PC-9 (cell line): ENCODE measurements at regions not wholly inside any gene's neighbourhood (a gene's known extent, or its start where the extent isn't known, plus 50 kb on each side); places are given as distances from the start of the nearest gene placed in this dataset.

ENCODE experiments used
- BruUV-seq: library from RNA; stranded (reverse); fragments of 400-500 nt; replicated peaks from 2 replicates; lab custom pipeline; 2021; lab: Mats Ljungman, UMichigan
- CTCF ChIA-PET: fragments of 300-600 bp; sonication (Branson Sonifier 250); formaldehyde crosslinking; loops from one replicate; lab custom pipeline; 2022; ENCODE audit warnings: antibody characterized with exemption; lab: Charles Lee
- POLR2A ChIA-PET: fragments of 300-600 bp; sonication (Branson Sonifier 250); formaldehyde crosslinking; loops from one replicate; lab custom pipeline; 2022; ENCODE audit warnings: antibody characterized with exemption; ENCODE audit not compliant: unreplicated experiment; lab: Charles Lee
- DNase-seq, 2 experiments: peaks; one replicate each; pipeline versions ENCODE4 v3.0.0 to v3.0.0-alpha.2; 2015 to 2022; ENCODE audit warnings: mixed read lengths in 1 of 2
- H2AFZ ChIP-seq: fragments of 200-600 bp; sonication (generic); 2 replicates; pipeline ENCODE4 v1.8.1; 2017; ENCODE audit warnings: antibody characterized with exemption
- H3F3A ChIP-seq: fragments of 200-600 bp; sonication (generic); 2 replicates; pipeline ENCODE4 v1.8.1; 2017; ENCODE audit warnings: antibody characterized with exemption, mild to moderate bottlenecking, low read depth; ENCODE audit not compliant: insufficient read depth
- H3K27ac ChIP-seq: fragments of 200-600 bp; sonication (generic); 2 replicates; pipeline ENCODE4 v1.6.1; 2016; ENCODE audit warnings: mixed run types
- H3K27me3 ChIP-seq: fragments of 200-600 bp; sonication (generic); 2 replicates; pipeline ENCODE4 v1.6.1; 2016; ENCODE audit warnings: low read depth, mixed run types; ENCODE audit not compliant: insufficient read depth
- H3K36me3 ChIP-seq: fragments of 200-600 bp; sonication (generic); 2 replicates; pipeline ENCODE4 v1.6.1; 2016; ENCODE audit warnings: low read depth, mixed run types
- H3K4me1 ChIP-seq: fragments of 200-600 bp; sonication (generic); replicated peaks from 2 replicates; pipeline ENCODE4 v1.6.1; 2016; ENCODE audit warnings: mixed run types; ENCODE audit not compliant: insufficient read depth
- H3K4me2 ChIP-seq: fragments of 200-600 bp; sonication (generic); 2 replicates; pipeline ENCODE4 v1.6.1; 2017; ENCODE audit warnings: mixed run types
- H3K4me3 ChIP-seq: fragments of 200-600 bp; sonication (generic); 2 replicates; pipeline ENCODE4 v1.6.1; 2016; ENCODE audit warnings: mixed run types
- H3K79me2 ChIP-seq: fragments of 200-600 bp; sonication (generic); 2 replicates; pipeline ENCODE4 v1.6.1; 2017; ENCODE audit warnings: low read depth, mixed run types
- H3K9me2 ChIP-seq: fragments of 200-600 bp; sonication (generic); 2 replicates; pipeline ENCODE4 v1.8.1; 2017; ENCODE audit warnings: mild to moderate bottlenecking; ENCODE audit not compliant: insufficient read depth
- H3K9me3 ChIP-seq: fragments of 200-600 bp; sonication (generic); 2 replicates; pipeline ENCODE4 v1.8.1; 2016; ENCODE audit warnings: low read depth; ENCODE audit not compliant: insufficient read depth
- H4K20me1 ChIP-seq: fragments of 200-600 bp; sonication (generic); 2 replicates; pipeline ENCODE4 v1.8.1; 2017; ENCODE audit not compliant: insufficient read depth
- CTCF ChIP-seq: fragments of 200-600 bp; sonication (generic); conservative IDR thresholded peaks from 2 replicates; pipeline ENCODE4 v1.6.1; 2017; ENCODE audit warnings: mixed run types, antibody characterized with exemption, mild to moderate bottlenecking, moderate library complexity
- EZH2 ChIP-seq: fragments of 200-600 bp; sonication (generic); IDR thresholded peaks from 2 replicates; pipeline ENCODE4 v1.8.0; 2017; ENCODE audit warnings: antibody characterized with exemption, low read depth
- intact Hi-C: fragments of 100-400 bp; cut with micrococcal nuclease; formaldehyde crosslinking; loops from one replicate; pipeline ENCODE4 v1.10.0; 2022; ENCODE audit not compliant: unreplicated experiment

- H3K27me3 ChIP-seq: peaks cover 12% of the 10 kb centered on the region; the same call in 1 of the 2 replicates
- no peaks in the 10 kb centered on the region for H3K9me3 ChIP-seq
- H3K4me1 ChIP-seq: no peaks in the 10 kb centered on the region
- H3K9me2 ChIP-seq: no peaks in the 10 kb centered on the region
- intact Hi-C loops: no loop called here
- CTCF ChIA-PET: no interaction called here
- H3K4me2 ChIP-seq: no peak overlapping the region
- no peaks in the 10 kb centered on the region for H3F3A ChIP-seq
- POLR2A ChIA-PET: no interaction called here
- DNase-seq: no peak
- no peak overlapping the region for H3K27ac ChIP-seq
- no peaks in the 10 kb centered on the region for H4K20me1 ChIP-seq
- no peaks in the 10 kb centered on the region for H3K36me3 ChIP-seq
- no peak overlapping the region for H3K4me3 ChIP-seq
- H3K79me2 ChIP-seq: no peaks in the 10 kb centered on the region
- TF ChIP-seq EZH2: no peak
- H2AFZ ChIP-seq: no peak overlapping the region
- BruUV-seq: no TSS peak
Observed at GRCh38 chr12:114873656-114874055, 189.7 kb upstream of the TBX3 start.

- no peak overlapping the region for H3K27ac ChIP-seq
- CTCF ChIA-PET: no interaction called here
- H3F3A ChIP-seq: no peaks in the 10 kb centered on the region
- POLR2A ChIA-PET: no interaction called here
- no peaks in the 10 kb centered on the region for H3K79me2 ChIP-seq
- TF ChIP-seq EZH2 (no peak), CTCF (no peak)
- H4K20me1 ChIP-seq: no peaks in the 10 kb centered on the region
- DNase-seq: no peak
- no TSS peak for BruUV-seq
- no peak overlapping the region for H3K4me3 ChIP-seq
- no peak overlapping the region for H3K4me2 ChIP-seq
- 0 out of 2 replicates have a peak overlapping the region, but pooled peaks have one; percentile 11 for H2AFZ ChIP-seq
- no peaks in the 10 kb centered on the region for H3K9me2 ChIP-seq
- H3K27me3 ChIP-seq: peaks cover 29% of the 10 kb centered on the region
- no peaks in the 10 kb centered on the region for H3K36me3 ChIP-seq
- H3K4me1 ChIP-seq: no peaks in the 10 kb centered on the region
- intact Hi-C loops: no loop called here
- no peaks in the 10 kb centered on the region for H3K9me3 ChIP-seq
Observed at GRCh38 chr12:114868995-114869834, 185.2 kb upstream of the TBX3 start.

GRCh38 chr12:114866331-114866730, 182.4 kb upstream of the TBX3 start:
- no TSS peak for BruUV-seq
- no peak for DNase-seq
- H3K4me1 ChIP-seq: no peaks in the 10 kb centered on the region
- no peaks in the 10 kb centered on the region for H3K79me2 ChIP-seq
- H3K4me3 ChIP-seq: no peak overlapping the region
- no peaks in the 10 kb centered on the region for H3F3A ChIP-seq
- H3K36me3 ChIP-seq: no peaks in the 10 kb centered on the region
- H3K9me2 ChIP-seq: no peaks in the 10 kb centered on the region
- no peak overlapping the region for H3K27ac ChIP-seq
- ChIA-PET CTCF (no interaction called here), POLR2A (no interaction called here)
- TF ChIP-seq CTCF: no peak
- no peak for TF ChIP-seq EZH2
- intact Hi-C loops: no loop called here
- H3K9me3 ChIP-seq: no peaks in the 10 kb centered on the region
- H3K27me3 ChIP-seq: peaks cover 49% of the 10 kb centered on the region
- H4K20me1 ChIP-seq: no peaks in the 10 kb centered on the region
- no peak overlapping the region for H2AFZ ChIP-seq
- no peak overlapping the region for H3K4me2 ChIP-seq
